ENCODE measurements at regions not wholly inside any gene's neighbourhood (a gene's known extent, or its start where the extent isn't known, plus 50 kb on each side); places are given as distances from the start of the nearest gene placed in this dataset.

- H3K27ac ChIP-seq: no peak overlapping the region
Observed at GRCh38 chr15:46450810-46451182, 816.0 kb downstream of the SQOR start.

GRCh38 chr15:46452297-46452820 lies 817.5 kb downstream of the SQOR start:
- Histone ChIP-seq H3K27ac (no peak overlapping the region), H3K4me3 (no peak overlapping the region)

More at GRCh38 chr15:46450810-46451182, 816.0 kb downstream of the SQOR start:
- H3K4me3 ChIP-seq: no peak overlapping the region

- Histone ChIP-seq H3K27ac (no peak overlapping the region), H3K4me3 (no peak overlapping the region)
Observed at GRCh38 chr15:46456456-46456855, 821.6 kb downstream of the SQOR start.

- Histone ChIP-seq H3K4me3 (no peak overlapping the region), H3K27ac (no peak overlapping the region)
Observed at GRCh38 chr15:46460431-46461094, 825.7 kb downstream of the SQOR start.

- Histone ChIP-seq H3K4me3 (no peak overlapping the region), H3K27ac (no peak overlapping the region)
Observed at GRCh38 chr15:46461416-46461815, 826.6 kb downstream of the SQOR start.

GRCh38 chr15:46467041-46467440 lies 832.2 kb downstream of the SQOR start:
- no peak overlapping the region for H3K4me3 ChIP-seq
- no peak overlapping the region for H3K27ac ChIP-seq

- Histone ChIP-seq H3K27ac (no peak overlapping the region), H3K4me3 (no peak overlapping the region)
Observed at GRCh38 chr15:46471096-46471495, 836.3 kb downstream of the SQOR start.

- H3K4me3 ChIP-seq: no peak overlapping the region
- H3K27ac ChIP-seq: no peak overlapping the region
Observed at GRCh38 chr15:46489276-46489675, 854.4 kb downstream of the SQOR start.

GRCh38 chr15:46496491-46497115 lies 861.8 kb downstream of the SQOR start:
- peak overlapping the region in 2 of 21 experiments; percentile 22 to 26 for H3K27ac ChIP-seq
- no peak overlapping the region for H3K4me3 ChIP-seq

GRCh38 chr15:46502667-46503066 lies 867.8 kb downstream of the SQOR start:
- no peak overlapping the region for H3K27ac ChIP-seq

GRCh38 chr15:46518381-46518780 lies 883.6 kb downstream of the SQOR start:
- no peak overlapping the region for H3K4me3 ChIP-seq
- H3K27ac ChIP-seq: no peak overlapping the region

More at GRCh38 chr15:46502667-46503066, 867.8 kb downstream of the SQOR start:
- no peak overlapping the region for H3K4me3 ChIP-seq

- no peak overlapping the region for H3K4me3 ChIP-seq
- H3K27ac ChIP-seq: peak overlapping the region in 1 of 21 experiments; percentile 33
Observed at GRCh38 chr15:46523701-46524100, 888.9 kb downstream of the SQOR start.

GRCh38 chr15:46525984-46526725 lies 891.3 kb downstream of the SQOR start:
- Histone ChIP-seq H3K4me3 (no peak overlapping the region), H3K27ac (no peak overlapping the region)

GRCh38 chr15:46526726-46527110 lies 891.9 kb downstream of the SQOR start:
- H3K27ac ChIP-seq: no peak overlapping the region
- H3K4me3 ChIP-seq: no peak overlapping the region

- Histone ChIP-seq H3K27ac (no peak overlapping the region), H3K4me3 (no peak overlapping the region)
Observed at GRCh38 chr15:46543626-46544025, 908.8 kb downstream of the SQOR start.

- Histone ChIP-seq H3K27ac (no peak overlapping the region), H3K4me3 (no peak overlapping the region)
Observed at GRCh38 chr15:46548989-46549388, 914.2 kb downstream of the SQOR start.

- H3K27ac ChIP-seq: no peak overlapping the region
- no peak overlapping the region for H3K4me3 ChIP-seq
Observed at GRCh38 chr15:46552316-46552715, 917.5 kb downstream of the SQOR start.

- Histone ChIP-seq H3K27ac (no peak overlapping the region), H3K4me3 (no peak overlapping the region)
Observed at GRCh38 chr15:46555547-46555946, 920.7 kb downstream of the SQOR start.

GRCh38 chr15:46556010-46556409 lies 921.2 kb downstream of the SQOR start:
- no peak overlapping the region for H3K27ac ChIP-seq

GRCh38 chr15:46556559-46557379 lies 921.9 kb downstream of the SQOR start:
- no peak overlapping the region for H3K4me3 ChIP-seq
- no peak overlapping the region for H3K27ac ChIP-seq

More at GRCh38 chr15:46556010-46556409, 921.2 kb downstream of the SQOR start:
- H3K4me3 ChIP-seq: no peak overlapping the region
